Vagina (tissue), 2 donors: ENCODE measurements at regions not wholly inside any gene's neighbourhood (a gene's known extent, or its start where the extent isn't known, plus 50 kb on each side); places are given as distances from the start of the nearest gene placed in this dataset.

Experiments
- DNase-seq, 2 donors: peaks; one replicate each; pipeline ENCODE4 v3.0.0-alpha.2; 2017; ENCODE audit errors: extremely low spot score in 2 of 2
- H3K27ac ChIP-seq: fragments of 200-600 bp; sonication (generic); one replicate; pipeline ENCODE4 v1.5.1; 2019
- H3K27me3 ChIP-seq: fragments of 200-600 bp; sonication (generic); one replicate; pipeline ENCODE4 v1.5.1; 2019
- H3K36me3 ChIP-seq, 2 donors: fragments of 200-600 bp; sonication (generic); one replicate each; pipeline ENCODE4 v1.5.1; 2017 to 2019
- H3K4me1 ChIP-seq: fragments of 200-600 bp; sonication (generic); one replicate; pipeline ENCODE4 v1.5.1; 2019
- H3K4me3 ChIP-seq, 2 donors: fragments of 200-600 bp; sonication (generic); 1 replicate in 1 of 2; 2 replicates in 1 of 2; pipeline ENCODE4 v1.5.1; 2016 to 2019
- H3K9me3 ChIP-seq: fragments of 200-600 bp; sonication (generic); one replicate; pipeline ENCODE4 v1.5.1; 2019
- POLR2A ChIP-seq, 2 donors: fragments of 450-650 bp; IDR thresholded peaks; one replicate each; pipeline ENCODE4 v1.6.1; 2017; ENCODE audit warnings: antibody characterized with exemption in 2 of 2, mild to moderate bottlenecking in 2 of 2, moderate library complexity in 2 of 2
- POLR2AphosphoS5 ChIP-seq, 2 donors: sonication (generic); formaldehyde crosslinking; IDR thresholded peaks; one replicate each; pipeline ENCODE4 v1.9.0; 2017; ENCODE audit warnings: antibody characterized with exemption in 2 of 2, mild to moderate bottlenecking in 2 of 2, low read depth in 1 of 2; ENCODE audit not compliant: insufficient read depth in 1 of 2
- intact Hi-C: fragments of 100-400 bp; cut with DNase I; formaldehyde crosslinking; loops from one replicate; pipeline ENCODE4 v1.15.1; 2023
- TF ChIP-seq, protein P1 (sequence below), 3 experiments: fragments of 450-650 bp in 2 of 3; fragments of 200-600 bp in 1 of 3; sonication (generic) in 1 of 3; IDR thresholded peaks; one replicate each; pipeline ENCODE4 v1.5.1; 2017 to 2019; ENCODE audit warnings: antibody characterized with exemption in 3 of 3, mild to moderate bottlenecking in 2 of 3, moderate library complexity in 2 of 3

DNA sequence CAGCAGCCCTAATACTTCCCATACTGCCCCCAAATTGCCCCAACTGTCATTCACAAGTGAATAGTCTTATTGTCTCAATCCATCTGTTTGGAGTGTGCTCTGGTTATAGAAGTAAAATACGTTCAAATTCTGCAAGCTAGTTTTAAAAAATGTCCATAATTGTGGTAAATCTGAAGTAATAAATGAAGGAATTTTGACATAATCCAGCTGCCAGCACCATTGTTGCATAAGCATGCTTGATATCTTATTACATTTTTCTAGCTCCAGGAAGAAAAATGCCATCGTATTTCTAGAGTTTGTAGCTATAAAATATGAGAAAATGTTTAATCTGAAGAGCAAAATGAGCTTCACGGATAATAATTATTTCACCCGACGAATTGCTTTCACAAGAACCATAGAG lies 664.7 kb downstream of the RFPL4B start:
- intact Hi-C loops: no loop called here
- TF ChIP-seq, protein P1, sequence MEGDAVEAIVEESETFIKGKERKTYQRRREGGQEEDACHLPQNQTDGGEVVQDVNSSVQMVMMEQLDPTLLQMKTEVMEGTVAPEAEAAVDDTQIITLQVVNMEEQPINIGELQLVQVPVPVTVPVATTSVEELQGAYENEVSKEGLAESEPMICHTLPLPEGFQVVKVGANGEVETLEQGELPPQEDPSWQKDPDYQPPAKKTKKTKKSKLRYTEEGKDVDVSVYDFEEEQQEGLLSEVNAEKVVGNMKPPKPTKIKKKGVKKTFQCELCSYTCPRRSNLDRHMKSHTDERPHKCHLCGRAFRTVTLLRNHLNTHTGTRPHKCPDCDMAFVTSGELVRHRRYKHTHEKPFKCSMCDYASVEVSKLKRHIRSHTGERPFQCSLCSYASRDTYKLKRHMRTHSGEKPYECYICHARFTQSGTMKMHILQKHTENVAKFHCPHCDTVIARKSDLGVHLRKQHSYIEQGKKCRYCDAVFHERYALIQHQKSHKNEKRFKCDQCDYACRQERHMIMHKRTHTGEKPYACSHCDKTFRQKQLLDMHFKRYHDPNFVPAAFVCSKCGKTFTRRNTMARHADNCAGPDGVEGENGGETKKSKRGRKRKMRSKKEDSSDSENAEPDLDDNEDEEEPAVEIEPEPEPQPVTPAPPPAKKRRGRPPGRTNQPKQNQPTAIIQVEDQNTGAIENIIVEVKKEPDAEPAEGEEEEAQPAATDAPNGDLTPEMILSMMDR (IDR thresholded peaks at IDR 0.05): no peak
- TF ChIP-seq POLR2AphosphoS5 (IDR thresholded peaks at IDR 0.05; ENCODE audit: insufficient read depth in 1 of 2, low read depth in 1 of 2): no peak
- TF ChIP-seq POLR2A (IDR thresholded peaks at IDR 0.05): no peak
- H3K27me3 ChIP-seq: no peaks in the 10 kb centered on the region
- no peak for DNase-seq
- H3K9me3 ChIP-seq: no peaks in the 10 kb centered on the region
- no peak overlapping the region for H3K27ac ChIP-seq
- H3K4me3 ChIP-seq: no peak overlapping the region
- no peaks in the 10 kb centered on the region for H3K36me3 ChIP-seq
- peaks cover 17% of the 10 kb centered on the region for H3K4me1 ChIP-seq

DNA sequence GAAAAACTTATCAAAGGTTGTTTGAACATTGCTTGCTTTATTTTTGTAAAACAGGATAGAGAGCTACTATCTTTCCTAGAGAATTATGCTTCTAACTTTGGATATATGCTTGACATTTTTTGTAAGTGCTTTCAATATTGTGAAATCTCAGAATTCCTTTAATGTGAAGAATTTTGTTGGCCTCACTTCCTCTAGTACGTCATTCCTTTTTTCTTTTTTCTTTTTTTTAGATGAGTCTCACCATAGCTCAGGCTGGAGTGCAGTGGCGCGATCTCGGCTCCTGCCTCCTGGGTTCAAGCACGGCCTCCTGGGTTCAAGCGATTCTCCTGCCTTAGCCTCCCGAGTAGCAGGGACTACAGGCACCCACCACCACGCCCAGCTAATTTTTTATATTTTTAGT lies 668.1 kb downstream of the RFPL4B start:
- peaks cover 45% of the 10 kb centered on the region for H3K4me1 ChIP-seq
- intact Hi-C loops: no loop called here
- H3K9me3 ChIP-seq: no peaks in the 10 kb centered on the region
- TF ChIP-seq POLR2AphosphoS5 (IDR thresholded peaks at IDR 0.05; ENCODE audit: insufficient read depth in 1 of 2, low read depth in 1 of 2): no peak
- no peak for TF ChIP-seq POLR2A (IDR thresholded peaks at IDR 0.05)
- TF ChIP-seq, protein P1 (IDR thresholded peaks at IDR 0.05): no peak
- no peaks in the 10 kb centered on the region for H3K36me3 ChIP-seq
- H3K27ac ChIP-seq: no peak overlapping the region
- no peak overlapping the region for H3K4me3 ChIP-seq
- no peaks in the 10 kb centered on the region for H3K27me3 ChIP-seq
- no peak for DNase-seq

DNA sequence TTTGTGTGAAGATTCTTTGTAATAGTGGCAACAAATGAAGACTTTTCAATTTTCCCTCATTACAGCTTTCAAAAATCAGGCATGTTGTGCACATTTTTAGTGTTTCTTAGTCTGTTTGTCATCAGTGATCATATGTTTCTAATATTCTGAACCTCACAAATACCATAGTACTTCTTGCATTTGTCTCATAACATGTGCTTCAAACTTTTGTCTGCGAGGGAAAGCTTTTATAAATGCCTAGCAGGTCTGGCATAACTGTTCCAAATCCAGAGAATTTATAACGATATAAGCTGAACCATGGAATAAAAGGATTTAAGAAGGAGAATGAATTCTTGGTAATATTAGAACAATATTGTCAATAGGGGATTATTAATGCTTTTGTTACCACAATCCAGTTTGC lies 670.2 kb downstream of the RFPL4B start:
- intact Hi-C loops: no loop called here
- TF ChIP-seq POLR2A (IDR thresholded peaks at IDR 0.05) (no peak), POLR2AphosphoS5 (IDR thresholded peaks at IDR 0.05; ENCODE audit: insufficient read depth in 1 of 2, low read depth in 1 of 2) (no peak)
- TF ChIP-seq, protein P1 (IDR thresholded peaks at IDR 0.05): no peak
- Histone ChIP-seq H3K4me3 (no peak overlapping the region), H3K27me3 (no peaks in the 10 kb centered on the region), H3K36me3 (no peaks in the 10 kb centered on the region), H3K27ac (no peak overlapping the region), H3K4me1 (peaks cover 30% of the 10 kb centered on the region), H3K9me3 (no peaks in the 10 kb centered on the region)
- no peak for DNase-seq

DNA sequence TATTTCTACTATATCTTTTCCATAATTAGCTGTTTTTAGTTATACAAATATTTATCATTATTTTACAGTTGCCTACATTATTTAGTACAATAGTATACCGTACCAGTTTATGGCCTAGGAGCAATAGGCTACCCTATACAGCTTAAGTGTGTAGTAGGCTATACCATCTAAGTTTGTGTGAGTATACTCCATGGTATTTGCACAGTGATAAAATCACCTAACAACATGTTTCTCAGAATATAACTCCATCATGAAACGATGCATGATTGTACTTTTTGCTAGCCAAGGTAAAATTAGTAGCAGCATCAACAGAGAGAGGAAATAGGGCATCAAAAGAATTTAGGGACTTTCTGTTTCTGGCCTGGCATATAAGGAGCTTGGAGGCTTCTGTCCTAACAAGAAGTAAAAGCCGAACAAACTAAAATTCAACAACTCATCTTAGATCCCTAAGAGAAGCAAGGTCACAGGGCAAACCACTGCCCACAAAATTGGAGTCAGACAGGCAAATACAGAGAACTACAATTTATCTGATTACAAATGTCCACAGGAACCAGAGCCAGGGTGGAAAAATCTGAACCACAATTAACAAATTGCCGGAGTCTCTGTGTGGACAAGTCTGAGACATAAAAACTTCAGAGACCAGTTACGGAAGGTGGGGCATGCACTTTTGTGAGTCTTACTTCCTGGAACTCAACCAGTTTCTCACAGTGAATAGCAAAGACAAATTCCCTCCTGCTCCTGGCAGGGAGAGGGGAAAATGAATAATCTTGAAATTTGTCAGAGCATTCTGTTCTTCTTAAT lies 671.4 kb downstream of the RFPL4B start:
- Histone ChIP-seq H3K9me3 (no peaks in the 10 kb centered on the region), H3K27ac (peak overlapping the region; percentile 66), H3K36me3 (no peaks in the 10 kb centered on the region), H3K4me1 (peaks cover 30% of the 10 kb centered on the region), H3K27me3 (no peaks in the 10 kb centered on the region), H3K4me3 (no peak overlapping the region)
- intact Hi-C loops: no loop called here
- no peak for DNase-seq
- TF ChIP-seq POLR2AphosphoS5 (IDR thresholded peaks at IDR 0.05; ENCODE audit: insufficient read depth in 1 of 2, low read depth in 1 of 2) (peak in 1 of 2 donors; percentile 76), POLR2A (IDR thresholded peaks at IDR 0.05) (no peak)
- TF ChIP-seq, protein P1 (IDR thresholded peaks at IDR 0.05): no peak

DNA sequence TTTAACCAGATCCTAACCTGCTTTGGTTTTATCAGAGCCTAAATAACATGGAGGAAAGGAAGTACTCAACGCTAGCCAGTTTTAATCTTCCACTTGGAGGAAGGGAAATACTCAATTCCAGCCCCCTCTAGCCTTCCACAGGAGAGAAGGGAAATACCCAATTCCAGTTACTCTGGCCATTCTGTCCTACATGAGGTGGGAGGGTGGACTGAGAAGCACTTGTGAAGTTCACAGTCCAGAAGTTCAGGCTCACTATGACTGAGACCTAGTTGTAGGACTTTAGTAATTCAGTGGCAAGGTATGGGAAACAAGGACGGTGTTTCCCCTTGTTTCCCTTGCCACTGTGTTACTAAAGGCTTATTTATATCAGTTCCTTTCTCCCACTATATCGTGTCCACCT lies 672.0 kb downstream of the RFPL4B start:
- intact Hi-C loops: no loop called here
- H3K9me3 ChIP-seq: no peaks in the 10 kb centered on the region
- peaks cover 30% of the 10 kb centered on the region for H3K4me1 ChIP-seq
- no peaks in the 10 kb centered on the region for H3K36me3 ChIP-seq
- H3K27me3 ChIP-seq: no peaks in the 10 kb centered on the region
- TF ChIP-seq POLR2AphosphoS5 (IDR thresholded peaks at IDR 0.05; ENCODE audit: insufficient read depth in 1 of 2, low read depth in 1 of 2) (no peak), POLR2A (IDR thresholded peaks at IDR 0.05) (no peak)
- TF ChIP-seq, protein P1 (IDR thresholded peaks at IDR 0.05): no peak
- peak overlapping the region; percentile 66 for H3K27ac ChIP-seq
- no peak for DNase-seq
- no peak overlapping the region for H3K4me3 ChIP-seq
